Left lung (tissue), 4 donors: ENCODE measurements at regions not wholly inside any gene's neighbourhood (a gene's known extent, or its start where the extent isn't known, plus 50 kb on each side); places are given as distances from the start of the nearest gene placed in this dataset.

Experiments used
- ATAC-seq: fragments of 200-7000 bp; cut with Tn5 transposase; one replicate; pipeline ENCODE4 v1.9.1; 2020; ENCODE audit warnings: moderate library complexity
- DNase-seq, 4 donors: peaks; one replicate each; pipeline ENCODE4 v3.0.0-alpha.2; 2013 to 2020
- H3K27ac ChIP-seq, 2 donors: fragments of 200-600 bp; sonication (generic) in 1 of 2; one replicate each; pipeline versions ENCODE4 v1.5.0 to v1.8.0; 2020 to 2021
- H3K27me3 ChIP-seq, 2 donors: fragments of 200-600 bp; sonication (generic) in 1 of 2; one replicate each; pipeline versions ENCODE4 v1.5.0 to v1.8.0; 2020 to 2021
- H3K36me3 ChIP-seq, 2 donors: fragments of 200-600 bp; sonication (generic) in 1 of 2; one replicate each; pipeline versions ENCODE4 v1.5.0 to v1.8.0; 2020 to 2021
- H3K4me1 ChIP-seq, 2 donors: fragments of 200-600 bp; one replicate each; pipeline ENCODE4 v1.8.0; 2021
- H3K4me3 ChIP-seq, 2 donors: fragments of 200-600 bp; sonication (generic) in 1 of 2; one replicate each; pipeline versions ENCODE4 v1.5.0 to v1.8.0; 2020 to 2021; ENCODE audit warnings: mild to moderate bottlenecking in 1 of 2
- H3K9me3 ChIP-seq, 2 donors: fragments of 200-600 bp; sonication (generic) in 1 of 2; one replicate each; pipeline versions ENCODE4 v1.5.0 to v1.8.0; 2020 to 2021
- CTCF ChIP-seq, 2 donors: fragments of 200-600 bp; sonication (generic) in 1 of 2; IDR thresholded peaks; one replicate each; pipeline versions ENCODE4 v1.5.0 to v1.8.0; 2021; ENCODE audit warnings: antibody characterized with exemption in 2 of 2
- intact Hi-C, 2 donors: fragments of 100-400 bp; cut with DNase I; formaldehyde crosslinking; loops; one replicate each; pipeline versions ENCODE4 v1.11.2 to v1.14.2; 2022
- donor health status: DM: no; HTN: yes; CAD: no.
- donor health status: DM: no; HTN: no; CAD: no.

- no peaks in the 10 kb centered on the region for H3K36me3 ChIP-seq
- H3K4me1 ChIP-seq: no peaks in the 10 kb centered on the region
- no peak for ATAC-seq
- H3K27ac ChIP-seq: no peak overlapping the region
- no peaks in the 10 kb centered on the region for H3K27me3 ChIP-seq
- H3K9me3 ChIP-seq: no peaks in the 10 kb centered on the region
- intact Hi-C loops: no loop called here
- no peak for DNase-seq
- no peak overlapping the region for H3K4me3 ChIP-seq
- no peak for TF ChIP-seq CTCF (IDR thresholded peaks at IDR 0.05)
Observed at GRCh38 chr12:59068436-59068835, 148.1 kb upstream of the LRIG3 start.

GRCh38 chr12:59067083-59067482 lies 146.8 kb upstream of the LRIG3 start:
- TF ChIP-seq CTCF (IDR thresholded peaks at IDR 0.05): no peak
- Histone ChIP-seq H3K9me3 (no peaks in the 10 kb centered on the region), H3K36me3 (no peaks in the 10 kb centered on the region), H3K27ac (no peak overlapping the region), H3K4me1 (no peaks in the 10 kb centered on the region), H3K27me3 (no peaks in the 10 kb centered on the region), H3K4me3 (no peak overlapping the region)
- intact Hi-C loops: no loop called here
- ATAC-seq (peak; percentile 32), DNase-seq (peak in 1 of 4 donors; percentile 35)

- no peak for TF ChIP-seq CTCF (IDR thresholded peaks at IDR 0.05)
- Histone ChIP-seq H3K4me3 (no peak overlapping the region), H3K36me3 (no peaks in the 10 kb centered on the region), H3K27me3 (no peaks in the 10 kb centered on the region), H3K9me3 (no peaks in the 10 kb centered on the region), H3K27ac (no peak overlapping the region), H3K4me1 (no peaks in the 10 kb centered on the region)
- no peak for DNase-seq
- ATAC-seq: peak; percentile 34
- intact Hi-C loops: no loop called here
Observed at GRCh38 chr12:59066445-59066844, 146.1 kb upstream of the LRIG3 start.

GRCh38 chr12:59059088-59059935 lies 139.0 kb upstream of the LRIG3 start:
- intact Hi-C loops: no loop called here
- H3K27me3 ChIP-seq: no peaks in the 10 kb centered on the region
- H3K36me3 ChIP-seq: no peaks in the 10 kb centered on the region
- no peaks in the 10 kb centered on the region for H3K4me1 ChIP-seq
- ATAC-seq: no peak
- no peak overlapping the region for H3K27ac ChIP-seq
- no peak for TF ChIP-seq CTCF (IDR thresholded peaks at IDR 0.05)
- DNase-seq: peak in 2 of 4 donors; percentile 36 to 56
- no peak overlapping the region for H3K4me3 ChIP-seq
- H3K9me3 ChIP-seq: no peaks in the 10 kb centered on the region

GRCh38 chr12:59056966-59057365 lies 136.7 kb upstream of the LRIG3 start:
- Histone ChIP-seq H3K9me3 (no peaks in the 10 kb centered on the region), H3K4me1 (no peaks in the 10 kb centered on the region), H3K27me3 (no peaks in the 10 kb centered on the region), H3K27ac (no peak overlapping the region), H3K36me3 (no peaks in the 10 kb centered on the region), H3K4me3 (no peak overlapping the region)
- intact Hi-C loops: no loop called here
- ATAC-seq (no peak), DNase-seq (no peak)
- TF ChIP-seq CTCF (IDR thresholded peaks at IDR 0.05): no peak
